ENCODE measurements at regions not wholly inside any gene's neighbourhood (a gene's known extent, or its start where the extent isn't known, plus 50 kb on each side); places are given as distances from the start of the nearest gene placed in this dataset.

- no peak for TF ChIP-seq BCLAF1 (IDR thresholded peaks at IDR 0.05)
- no peak for TF ChIP-seq MYB (IDR thresholded peaks at IDR 0.05; ENCODE audit: borderline replicate concordance, low read depth, low read length)
- no peak for TF ChIP-seq SREBF1 (IDR thresholded peaks at IDR 0.05; ENCODE audit: low read length)
- no peak for TF ChIP-seq SUPT20H (IDR thresholded peaks at IDR 0.05; ENCODE audit: borderline replicate concordance, control insufficient read depth, low read depth, low read length)
- no peak for TF ChIP-seq REST (IDR thresholded peaks at IDR 0.05; ENCODE audit: low read depth, low read length)
- no peak for TF ChIP-seq ATF2 (IDR thresholded peaks at IDR 0.05; ENCODE audit: low read length)
- TF ChIP-seq E2F4 (IDR thresholded peaks at IDR 0.05; ENCODE audit: low read depth, low read length): no peak
- no peak for TF ChIP-seq JUND (IDR thresholded peaks at IDR 0.05; ENCODE audit: low read depth, low read length)
- no peak for TF ChIP-seq RELA (IDR thresholded peaks at IDR 0.05; ENCODE audit: borderline replicate concordance, partially characterized antibody)
- no peak for TF ChIP-seq IKZF2 (IDR thresholded peaks at IDR 0.05)
- no peak for TF ChIP-seq NKRF (conservative IDR thresholded peaks at IDR 0.05)
- TF ChIP-seq HCFC1 (IDR thresholded peaks at IDR 0.05; ENCODE audit: low read length): no peak
Measured at GRCh38 chr2:34836361-34836760, 1237.3 kb upstream of the FAM98A start (continued).

All from GM12878 (cell line).